ENCODE measurements at regions not wholly inside any gene's neighbourhood (a gene's known extent, or its start where the extent isn't known, plus 50 kb on each side); places are given as distances from the start of the nearest gene placed in this dataset.

GRCh38 chr6:114524081-114524480 lies 181.3 kb upstream of the HS3ST5 start:
- no TSS peak for BruUV-seq (replicated peaks)
- no peaks in the 10 kb centered on the region for H3K4me1 Mint-ChIP-seq (ENCODE audit: low read depth, unreplicated experiment)
- peaks cover 2% of the 10 kb centered on the region for H3K9me3 Mint-ChIP-seq (ENCODE audit: low read depth, unreplicated experiment)
- H3K4me3 Mint-ChIP-seq (ENCODE audit: low read depth, unreplicated experiment) = no peak overlapping the region
- H3K27ac Mint-ChIP-seq (ENCODE audit: unreplicated experiment) = no peak overlapping the region
- CTCF ChIA-PET = no interaction called here
- no peaks in the 10 kb centered on the region for H3K36me3 Mint-ChIP-seq (ENCODE audit: insufficient read depth, unreplicated experiment)
- intact Hi-C loops (cut with micrococcal nuclease; ENCODE audit: unreplicated experiment) = no loop called here
- DNase-seq = no peak
- no peaks in the 10 kb centered on the region for H3K27me3 Mint-ChIP-seq (ENCODE audit: unreplicated experiment)
- TF ChIP-seq, protein P1, sequence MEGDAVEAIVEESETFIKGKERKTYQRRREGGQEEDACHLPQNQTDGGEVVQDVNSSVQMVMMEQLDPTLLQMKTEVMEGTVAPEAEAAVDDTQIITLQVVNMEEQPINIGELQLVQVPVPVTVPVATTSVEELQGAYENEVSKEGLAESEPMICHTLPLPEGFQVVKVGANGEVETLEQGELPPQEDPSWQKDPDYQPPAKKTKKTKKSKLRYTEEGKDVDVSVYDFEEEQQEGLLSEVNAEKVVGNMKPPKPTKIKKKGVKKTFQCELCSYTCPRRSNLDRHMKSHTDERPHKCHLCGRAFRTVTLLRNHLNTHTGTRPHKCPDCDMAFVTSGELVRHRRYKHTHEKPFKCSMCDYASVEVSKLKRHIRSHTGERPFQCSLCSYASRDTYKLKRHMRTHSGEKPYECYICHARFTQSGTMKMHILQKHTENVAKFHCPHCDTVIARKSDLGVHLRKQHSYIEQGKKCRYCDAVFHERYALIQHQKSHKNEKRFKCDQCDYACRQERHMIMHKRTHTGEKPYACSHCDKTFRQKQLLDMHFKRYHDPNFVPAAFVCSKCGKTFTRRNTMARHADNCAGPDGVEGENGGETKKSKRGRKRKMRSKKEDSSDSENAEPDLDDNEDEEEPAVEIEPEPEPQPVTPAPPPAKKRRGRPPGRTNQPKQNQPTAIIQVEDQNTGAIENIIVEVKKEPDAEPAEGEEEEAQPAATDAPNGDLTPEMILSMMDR (IDR thresholded peaks at IDR 0.05; ENCODE audit: unreplicated experiment) = no peak

- CTCF ChIA-PET = no interaction called here
- intact Hi-C loops (cut with micrococcal nuclease; ENCODE audit: unreplicated experiment) = no loop called here
- Mint-ChIP-seq H3K4me3 (ENCODE audit: low read depth, unreplicated experiment) (no peak overlapping the region), H3K4me1 (ENCODE audit: low read depth, unreplicated experiment) (no peaks in the 10 kb centered on the region), H3K27me3 (ENCODE audit: unreplicated experiment) (no peaks in the 10 kb centered on the region), H3K36me3 (ENCODE audit: insufficient read depth, unreplicated experiment) (no peaks in the 10 kb centered on the region), H3K9me3 (ENCODE audit: low read depth, unreplicated experiment) (peaks cover 2% of the 10 kb centered on the region), H3K27ac (ENCODE audit: unreplicated experiment) (no peak overlapping the region)
- TF ChIP-seq, protein P1 (IDR thresholded peaks at IDR 0.05; ENCODE audit: unreplicated experiment) = no peak
- no peak for DNase-seq
- no TSS peak for BruUV-seq (replicated peaks)
Measured at GRCh38 chr6:114523508-114523907, 180.7 kb upstream of the HS3ST5 start.

DNA sequence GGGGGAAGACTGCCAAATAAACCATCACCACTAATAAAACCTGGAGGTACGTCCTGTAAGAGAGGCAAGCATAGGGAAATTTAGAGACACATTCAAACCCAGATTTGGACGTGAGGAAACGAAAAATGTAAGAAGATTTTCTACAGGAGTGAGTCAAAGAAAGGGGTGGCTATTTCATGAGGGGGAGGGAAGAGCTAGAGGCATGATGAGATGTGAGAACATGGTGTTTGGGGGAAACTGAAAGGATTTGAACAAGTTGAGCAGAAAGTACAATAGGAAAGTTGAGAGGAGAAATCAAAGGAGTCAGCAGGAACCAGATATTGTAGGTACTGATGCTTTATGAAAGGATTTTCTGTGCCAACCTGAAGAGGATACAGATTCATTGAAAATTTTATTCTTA lies 179.1 kb upstream of the HS3ST5 start:
- Mint-ChIP-seq H3K4me3 (ENCODE audit: low read depth, unreplicated experiment) (no peak overlapping the region), H3K9me3 (ENCODE audit: low read depth, unreplicated experiment) (peaks cover 2% of the 10 kb centered on the region), H3K36me3 (ENCODE audit: insufficient read depth, unreplicated experiment) (no peaks in the 10 kb centered on the region), H3K4me1 (ENCODE audit: low read depth, unreplicated experiment) (no peaks in the 10 kb centered on the region), H3K27me3 (ENCODE audit: unreplicated experiment) (no peaks in the 10 kb centered on the region), H3K27ac (ENCODE audit: unreplicated experiment) (no peak overlapping the region)
- BruUV-seq (replicated peaks) = no TSS peak
- CTCF ChIA-PET = no interaction called here
- intact Hi-C loops (cut with micrococcal nuclease; ENCODE audit: unreplicated experiment) = no loop called here
- TF ChIP-seq, protein P1 (IDR thresholded peaks at IDR 0.05; ENCODE audit: unreplicated experiment) = no peak
- no peak for DNase-seq

- no TSS peak for BruUV-seq (replicated peaks)
- CTCF ChIA-PET = no interaction called here
- DNase-seq = no peak
- intact Hi-C loops (cut with micrococcal nuclease; ENCODE audit: unreplicated experiment) = no loop called here
- Mint-ChIP-seq H3K27me3 (ENCODE audit: unreplicated experiment) (no peaks in the 10 kb centered on the region), H3K4me3 (ENCODE audit: low read depth, unreplicated experiment) (no peak overlapping the region), H3K4me1 (ENCODE audit: low read depth, unreplicated experiment) (no peaks in the 10 kb centered on the region), H3K36me3 (ENCODE audit: insufficient read depth, unreplicated experiment) (no peaks in the 10 kb centered on the region), H3K9me3 (ENCODE audit: low read depth, unreplicated experiment) (peaks cover 2% of the 10 kb centered on the region), H3K27ac (ENCODE audit: unreplicated experiment) (no peak overlapping the region)
- TF ChIP-seq, protein P1 (IDR thresholded peaks at IDR 0.05; ENCODE audit: unreplicated experiment) = no peak
Measured at GRCh38 chr6:114520976-114521375, 178.2 kb upstream of the HS3ST5 start.

Measured in Calu3 (cell line).